Testis (tissue), 2 donors: ENCODE measurements at regions not wholly inside any gene's neighbourhood (a gene's known extent, or its start where the extent isn't known, plus 50 kb on each side); places are given as distances from the start of the nearest gene placed in this dataset.

Source experiments
- POLR2A ChIP-seq: fragments of 450-650 bp; IDR thresholded peaks from one replicate; pipeline ENCODE4 v1.6.1; 2017; ENCODE audit warnings: antibody characterized with exemption, mild to moderate bottlenecking, moderate library complexity
- TF ChIP-seq, protein P1 (sequence below), 3 experiments: fragments of 450-650 bp in 2 of 3; fragments of 200-600 bp in 1 of 3; sonication (generic) in 1 of 3; IDR thresholded peaks; one replicate each; pipeline ENCODE4 v1.5.1; 2016 to 2019; ENCODE audit warnings: antibody characterized with exemption in 3 of 3, mild to moderate bottlenecking in 2 of 3, moderate library complexity in 1 of 3

GRCh38 chr16:76226481-76226880 is 50.7 kb upstream of the CNTNAP4 start:
- TF ChIP-seq, protein P1, sequence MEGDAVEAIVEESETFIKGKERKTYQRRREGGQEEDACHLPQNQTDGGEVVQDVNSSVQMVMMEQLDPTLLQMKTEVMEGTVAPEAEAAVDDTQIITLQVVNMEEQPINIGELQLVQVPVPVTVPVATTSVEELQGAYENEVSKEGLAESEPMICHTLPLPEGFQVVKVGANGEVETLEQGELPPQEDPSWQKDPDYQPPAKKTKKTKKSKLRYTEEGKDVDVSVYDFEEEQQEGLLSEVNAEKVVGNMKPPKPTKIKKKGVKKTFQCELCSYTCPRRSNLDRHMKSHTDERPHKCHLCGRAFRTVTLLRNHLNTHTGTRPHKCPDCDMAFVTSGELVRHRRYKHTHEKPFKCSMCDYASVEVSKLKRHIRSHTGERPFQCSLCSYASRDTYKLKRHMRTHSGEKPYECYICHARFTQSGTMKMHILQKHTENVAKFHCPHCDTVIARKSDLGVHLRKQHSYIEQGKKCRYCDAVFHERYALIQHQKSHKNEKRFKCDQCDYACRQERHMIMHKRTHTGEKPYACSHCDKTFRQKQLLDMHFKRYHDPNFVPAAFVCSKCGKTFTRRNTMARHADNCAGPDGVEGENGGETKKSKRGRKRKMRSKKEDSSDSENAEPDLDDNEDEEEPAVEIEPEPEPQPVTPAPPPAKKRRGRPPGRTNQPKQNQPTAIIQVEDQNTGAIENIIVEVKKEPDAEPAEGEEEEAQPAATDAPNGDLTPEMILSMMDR (IDR thresholded peaks at IDR 0.05): no peak
- no peak for TF ChIP-seq POLR2A
